Thoracic aorta (tissue), 2 donors: ENCODE measurements at regions not wholly inside any gene's neighbourhood (a gene's known extent, or its start where the extent isn't known, plus 50 kb on each side); places are given as distances from the start of the nearest gene placed in this dataset.

Source experiments
- ATAC-seq: fragments of 150-250 bp; one replicate; pipeline ENCODE4 v1.8.0; 2017; ENCODE audit warnings: low read depth; ENCODE audit not compliant: insufficient number of reproducible peaks, low FRiP score
- DNase-seq: peaks from one replicate; pipeline ENCODE4 v3.0.0-alpha.2; 2020; ENCODE audit warnings: low spot score
- H3K27ac ChIP-seq, 2 donors: fragments of 200-600 bp; sonication (generic); 1 replicate in 1 of 2; 2 replicates in 1 of 2; pipeline ENCODE4 v1.5.1; 2016; ENCODE audit warnings: mild to moderate bottlenecking in 2 of 2, moderate library complexity in 2 of 2
- H3K27me3 ChIP-seq: fragments of 200-600 bp; sonication (generic); replicated peaks from 2 replicates; pipeline ENCODE4 v1.6.0; 2016; ENCODE audit warnings: mild to moderate bottlenecking; ENCODE audit not compliant: insufficient read depth
- H3K36me3 ChIP-seq: fragments of 200-600 bp; sonication (generic); one replicate; pipeline ENCODE4 v1.5.1; 2016
- H3K4me1 ChIP-seq, 2 donors: fragments of 200-600 bp; sonication (generic); 1 replicate in 1 of 2; 2 replicates in 1 of 2; pipeline versions ENCODE4 v1.5.1 to v1.6.0; 2016; ENCODE audit warnings: low read depth in 2 of 2, mild to moderate bottlenecking in 1 of 2; ENCODE audit not compliant: control insufficient read depth in 1 of 2
- H3K4me3 ChIP-seq: fragments of 200-600 bp; sonication (generic); 2 replicates; pipeline ENCODE4 v1.5.1; 2016; ENCODE audit warnings: mild to moderate bottlenecking
- H3K9me3 ChIP-seq: fragments of 200-600 bp; sonication (generic); 2 replicates; pipeline ENCODE4 v1.5.1; 2016
- TF ChIP-seq, protein P1 (sequence below): fragments of 200-600 bp; sonication (generic); IDR thresholded peaks from one replicate; pipeline ENCODE4 v1.5.1; 2019; ENCODE audit warnings: antibody characterized with exemption

DNA sequence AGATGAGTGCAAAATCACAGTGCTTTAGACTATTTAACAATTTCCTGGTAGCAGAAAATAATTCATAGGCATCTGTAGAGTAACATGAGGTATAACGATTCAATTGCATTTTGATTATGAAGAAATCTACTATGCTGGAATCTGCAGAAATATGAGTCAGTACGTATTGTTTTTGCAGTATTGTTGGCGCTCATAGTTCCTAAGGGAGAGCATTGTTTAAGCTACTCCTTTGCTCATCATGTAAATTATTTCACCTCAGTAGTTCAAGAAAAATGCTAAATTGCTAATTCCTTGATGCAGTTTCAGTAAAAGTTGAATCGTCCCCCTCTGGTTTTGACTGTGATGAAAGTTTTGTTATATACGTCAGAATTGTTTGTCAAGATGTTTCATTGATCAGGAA, 458.4 kb downstream of the HINT1 start:
- Histone ChIP-seq H3K36me3 (no peaks in the 10 kb centered on the region), H3K27ac (no peak overlapping the region), H3K4me1 (no peaks in the 10 kb centered on the region), H3K4me3 (no peak overlapping the region), H3K9me3 (no peaks in the 10 kb centered on the region), H3K27me3 (no peaks in the 10 kb centered on the region)
- DNase-seq = no peak
- TF ChIP-seq, protein P1, sequence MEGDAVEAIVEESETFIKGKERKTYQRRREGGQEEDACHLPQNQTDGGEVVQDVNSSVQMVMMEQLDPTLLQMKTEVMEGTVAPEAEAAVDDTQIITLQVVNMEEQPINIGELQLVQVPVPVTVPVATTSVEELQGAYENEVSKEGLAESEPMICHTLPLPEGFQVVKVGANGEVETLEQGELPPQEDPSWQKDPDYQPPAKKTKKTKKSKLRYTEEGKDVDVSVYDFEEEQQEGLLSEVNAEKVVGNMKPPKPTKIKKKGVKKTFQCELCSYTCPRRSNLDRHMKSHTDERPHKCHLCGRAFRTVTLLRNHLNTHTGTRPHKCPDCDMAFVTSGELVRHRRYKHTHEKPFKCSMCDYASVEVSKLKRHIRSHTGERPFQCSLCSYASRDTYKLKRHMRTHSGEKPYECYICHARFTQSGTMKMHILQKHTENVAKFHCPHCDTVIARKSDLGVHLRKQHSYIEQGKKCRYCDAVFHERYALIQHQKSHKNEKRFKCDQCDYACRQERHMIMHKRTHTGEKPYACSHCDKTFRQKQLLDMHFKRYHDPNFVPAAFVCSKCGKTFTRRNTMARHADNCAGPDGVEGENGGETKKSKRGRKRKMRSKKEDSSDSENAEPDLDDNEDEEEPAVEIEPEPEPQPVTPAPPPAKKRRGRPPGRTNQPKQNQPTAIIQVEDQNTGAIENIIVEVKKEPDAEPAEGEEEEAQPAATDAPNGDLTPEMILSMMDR = no peak
- no peak for ATAC-seq

DNA sequence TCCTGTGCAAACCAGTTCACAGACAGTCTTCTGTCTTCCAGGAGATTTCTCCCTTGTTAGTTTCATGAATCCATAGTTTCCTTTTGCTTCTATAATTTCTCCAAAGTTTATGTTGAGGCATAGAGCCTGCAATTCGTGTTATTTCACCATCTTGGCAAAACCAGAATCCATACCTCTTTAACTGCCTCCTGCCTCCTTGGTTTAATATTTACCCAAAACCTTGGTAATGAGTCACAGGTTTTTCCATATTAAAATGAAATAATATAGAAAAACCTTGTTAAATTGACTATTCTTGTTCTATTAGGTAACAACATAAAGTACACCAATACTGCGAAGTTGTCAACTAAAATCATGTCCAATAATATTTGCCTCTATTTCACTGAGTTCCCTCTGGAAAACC, 459.7 kb downstream of the HINT1 start:
- TF ChIP-seq, protein P1 = no peak
- Histone ChIP-seq H3K27ac (no peak overlapping the region), H3K27me3 (no peaks in the 10 kb centered on the region), H3K36me3 (no peaks in the 10 kb centered on the region), H3K9me3 (no peaks in the 10 kb centered on the region), H3K4me1 (no peaks in the 10 kb centered on the region), H3K4me3 (no peak overlapping the region)
- DNase-seq (no peak), ATAC-seq (no peak)

DNA sequence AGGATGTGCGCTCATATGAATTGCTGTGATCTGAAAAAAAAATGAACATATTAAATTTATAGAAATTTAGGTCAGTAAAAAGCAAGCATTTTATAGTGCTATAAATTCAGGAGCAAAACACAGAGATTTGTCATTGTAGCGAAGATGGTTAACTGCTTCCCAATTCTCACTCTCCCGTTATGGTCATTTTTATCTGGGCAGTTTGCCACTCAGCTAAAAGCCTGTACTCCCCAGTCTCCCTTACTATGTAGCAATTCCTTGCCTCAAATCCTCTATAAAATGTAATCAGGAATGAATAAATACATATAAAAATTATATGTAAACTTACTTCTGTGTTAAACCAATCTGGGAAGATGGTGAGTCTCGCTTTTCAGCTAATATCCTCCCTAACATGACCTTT, 471.5 kb downstream of the HINT1 start:
- Histone ChIP-seq H3K36me3 (no peaks in the 10 kb centered on the region), H3K4me3 (no peak overlapping the region), H3K27ac (no peak overlapping the region), H3K27me3 (no peaks in the 10 kb centered on the region), H3K9me3 (no peaks in the 10 kb centered on the region), H3K4me1 (no peaks in the 10 kb centered on the region)
- DNase-seq = no peak
- TF ChIP-seq, protein P1 = no peak
- ATAC-seq = no peak

DNA sequence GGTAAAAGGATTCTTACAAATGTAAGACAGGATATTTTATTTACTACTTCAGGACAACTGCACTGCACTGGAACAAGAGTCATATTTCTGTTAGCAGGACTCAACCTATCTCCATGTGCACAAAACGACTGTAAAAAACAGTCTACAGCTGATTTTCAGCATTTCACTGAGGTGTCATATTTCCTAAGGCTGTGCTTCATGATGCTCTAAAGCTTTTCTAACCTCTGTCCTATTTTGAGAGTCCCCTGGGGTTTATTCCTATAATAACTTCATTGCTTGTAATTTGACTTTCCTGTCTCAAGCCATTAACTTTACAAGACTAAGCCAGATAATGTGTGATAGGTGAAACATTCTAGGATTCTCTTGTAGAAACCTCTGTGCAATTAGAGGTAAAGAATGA, 472.3 kb downstream of the HINT1 start:
- no peaks in the 10 kb centered on the region for H3K36me3 ChIP-seq
- TF ChIP-seq, protein P1 = no peak
- no peaks in the 10 kb centered on the region for H3K27me3 ChIP-seq
- no peak overlapping the region for H3K27ac ChIP-seq
- ATAC-seq = no peak
- no peak for DNase-seq
- H3K4me1 ChIP-seq = no peaks in the 10 kb centered on the region
- no peaks in the 10 kb centered on the region for H3K9me3 ChIP-seq
- H3K4me3 ChIP-seq = no peak overlapping the region

DNA sequence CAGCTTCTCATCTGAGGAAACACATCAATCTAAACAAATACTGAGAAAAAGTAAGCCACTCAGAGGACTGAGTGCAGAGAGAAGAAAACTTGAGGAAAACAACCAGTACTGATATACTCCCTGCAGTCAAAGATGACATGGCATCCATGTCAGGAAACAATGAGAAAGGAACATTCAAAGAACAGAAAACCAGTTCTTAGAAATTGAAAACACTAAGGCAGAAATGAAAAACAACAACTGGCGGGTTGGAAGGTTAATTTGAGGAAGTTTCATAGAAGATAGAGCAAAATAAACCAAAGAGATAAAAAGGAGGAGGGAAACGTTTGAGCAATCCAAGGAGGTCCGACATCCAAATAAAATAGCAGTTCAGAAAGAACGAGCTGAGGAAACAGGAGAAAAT, 475.2 kb downstream of the HINT1 start:
- H3K27ac ChIP-seq = no peak overlapping the region
- H3K27me3 ChIP-seq = no peaks in the 10 kb centered on the region
- H3K9me3 ChIP-seq = no peaks in the 10 kb centered on the region
- no peaks in the 10 kb centered on the region for H3K36me3 ChIP-seq
- H3K4me3 ChIP-seq = no peak overlapping the region
- DNase-seq (no peak), ATAC-seq (no peak)
- no peaks in the 10 kb centered on the region for H3K4me1 ChIP-seq
- TF ChIP-seq, protein P1 = no peak
